HG03354 (cell line): ENCODE measurements at regions not wholly inside any gene's neighbourhood (a gene's known extent, or its start where the extent isn't known, plus 50 kb on each side); places are given as distances from the start of the nearest gene placed in this dataset.
"Not testable (repeated sequence)": the region's sequence is repeated elsewhere in the genome, so short reads cannot be mapped to it uniquely, and the experiment has no call there.

Source experiments
- ATAC-seq: cut with Tn5 transposase; IDR thresholded peaks from one replicate; pipeline ENCODE4 v1.9.1; 2021; ENCODE audit warnings: mild to moderate bottlenecking; ENCODE audit not compliant: unreplicated experiment, poor library complexity, severe bottlenecking

DNA sequence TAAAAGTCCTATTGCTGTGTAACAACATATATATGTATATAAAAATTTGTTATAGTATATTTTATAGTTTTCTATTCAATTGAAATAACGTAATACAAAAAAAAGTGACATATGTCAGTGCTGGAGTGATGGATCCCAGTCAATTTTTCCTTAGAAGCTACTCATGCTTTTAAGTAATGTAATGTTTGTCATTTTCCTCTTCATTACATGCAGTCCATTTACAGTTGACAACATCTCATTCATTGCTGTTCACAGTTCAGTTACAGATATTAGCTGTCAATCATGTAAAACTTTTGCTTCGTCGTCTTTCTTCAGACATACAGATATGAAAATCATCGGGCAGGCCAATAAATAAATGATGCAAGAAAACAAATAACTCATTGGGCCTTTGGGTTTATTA, 525.1 kb upstream of the PRR20A start:
- no peak for ATAC-seq

DNA sequence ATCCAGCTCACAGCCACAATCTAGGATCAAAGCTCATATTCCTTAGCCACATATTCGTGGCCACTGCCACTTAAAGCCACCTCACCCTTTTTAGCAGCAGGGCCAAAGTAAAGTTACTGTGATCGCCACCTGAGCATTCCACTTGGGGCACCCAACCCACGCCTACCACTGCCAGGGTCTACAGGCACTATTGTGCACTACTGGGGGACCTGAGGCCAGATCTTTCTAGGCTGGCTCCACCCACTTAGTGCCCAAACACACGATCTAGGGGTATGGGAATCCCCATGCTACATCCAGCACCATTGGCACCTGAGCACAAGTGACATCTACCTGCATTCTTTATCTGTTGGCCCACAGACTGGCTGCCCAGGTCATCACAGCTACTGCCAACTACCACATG, 517.9 kb upstream of the PRR20A start:
- no peak for ATAC-seq

DNA sequence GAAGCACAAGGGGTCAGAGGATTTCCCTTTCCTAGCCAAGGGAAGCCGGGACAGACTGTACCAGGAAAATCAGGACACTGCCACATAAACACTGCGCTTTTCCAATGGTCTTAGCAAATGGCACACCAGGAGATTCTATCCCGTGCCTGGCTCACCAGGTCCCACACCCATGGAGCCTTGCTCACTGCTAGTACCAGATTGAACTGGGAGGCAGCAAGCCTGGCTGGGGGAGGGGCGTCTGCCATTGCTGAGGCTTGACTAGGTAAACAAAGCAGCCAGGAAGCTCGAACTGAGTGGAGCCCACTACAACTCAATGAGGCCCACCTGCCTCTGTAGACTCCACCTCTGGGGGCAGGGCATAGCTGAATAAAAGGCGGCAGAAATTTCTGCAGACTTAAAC, 511.8 kb upstream of the PRR20A start:
- not testable (repeated sequence) for ATAC-seq

DNA sequence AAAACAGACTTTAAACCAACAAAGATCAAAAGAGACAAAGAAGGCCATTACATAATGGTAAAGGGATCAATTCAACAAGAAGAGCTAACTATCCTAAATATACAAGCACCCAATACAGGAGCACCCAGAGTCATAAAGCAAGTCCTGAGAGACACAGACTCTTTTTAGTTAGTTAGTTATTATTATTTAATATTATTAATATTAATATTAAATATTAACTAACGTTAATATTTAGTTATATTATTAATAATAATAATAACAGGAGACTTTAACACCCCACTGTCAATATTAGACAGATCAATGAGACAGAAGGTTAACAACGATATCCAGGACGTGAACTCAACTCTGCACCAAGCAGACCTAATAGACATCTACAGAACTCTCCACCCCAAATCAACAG, 509.7 kb upstream of the PRR20A start:
- ATAC-seq, result not testable (repeated sequence)

DNA sequence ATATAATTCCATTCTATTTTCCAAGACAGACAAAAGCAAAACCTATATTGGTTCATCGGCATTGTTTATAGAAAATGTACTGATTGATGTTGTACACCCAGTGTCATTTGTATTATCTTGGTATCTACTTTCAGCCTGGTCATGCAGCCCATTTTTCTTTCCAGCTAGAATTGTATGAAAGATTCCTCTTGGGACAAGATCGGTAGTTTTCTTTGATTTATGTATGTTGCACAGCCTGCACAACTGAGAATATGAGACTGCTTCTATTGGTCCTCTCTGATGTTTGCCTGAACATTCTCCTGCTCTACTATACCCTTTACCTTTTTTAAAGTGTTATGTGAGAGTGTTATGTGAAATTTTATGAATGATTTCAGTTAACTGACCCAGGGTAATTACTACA, 487.7 kb upstream of the PRR20A start:
- ATAC-seq, result no peak

DNA sequence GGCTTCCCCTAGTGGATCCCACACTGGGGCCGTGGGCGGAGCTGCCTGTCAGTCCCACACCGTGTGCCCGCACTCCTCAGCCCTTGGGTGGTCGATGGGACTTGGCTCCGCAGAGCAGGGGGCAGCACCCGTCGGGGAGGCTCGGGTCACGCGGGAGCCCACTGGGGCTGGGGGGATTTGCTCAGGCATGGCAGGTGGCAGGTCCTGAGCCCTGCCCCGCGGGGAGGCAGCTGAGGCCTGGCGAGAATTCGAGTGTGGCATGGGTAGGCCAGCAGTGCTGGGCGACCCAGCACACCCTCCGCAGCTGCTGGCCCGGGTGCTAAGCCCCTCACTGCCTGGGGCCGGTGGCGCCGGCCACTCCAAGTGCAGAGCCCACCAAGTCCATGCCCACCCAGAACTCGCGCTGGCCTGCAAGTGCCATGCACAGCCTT, 481.7 kb upstream of the PRR20A start:
- no peak for ATAC-seq

- ATAC-seq, result no peak
These were observed 470.2 kb upstream of the PRR20A start for GRCh38 chr13:56670563-56670962.

GRCh38 chr13:56681404-56681803, 459.3 kb upstream of the PRR20A start:
- ATAC-seq, result no peak

DNA sequence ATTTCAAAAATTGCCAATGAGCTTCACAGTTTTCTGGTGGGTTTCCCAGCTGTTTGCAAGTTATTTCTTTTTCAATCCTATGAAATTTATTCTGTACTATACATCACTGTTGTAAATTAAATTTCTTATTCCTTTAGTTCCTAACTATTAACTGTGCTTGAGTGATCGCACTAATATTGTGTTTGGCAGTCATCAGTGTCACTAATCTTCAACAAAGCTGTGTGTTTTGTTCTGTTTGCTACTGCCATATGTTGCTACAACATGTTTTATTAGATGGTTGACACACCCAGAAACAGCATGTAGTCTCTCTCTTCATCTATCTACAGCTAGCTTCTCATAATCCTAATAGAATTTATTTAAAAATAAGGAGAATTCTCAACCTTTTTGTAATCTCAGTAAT, 453.6 kb upstream of the PRR20A start:
- ATAC-seq, result no peak

GRCh38 chr13:56697011-56697410, 443.7 kb upstream of the PRR20A start:
- no peak for ATAC-seq

GRCh38 chr13:56700324-56700723, 440.4 kb upstream of the PRR20A start:
- ATAC-seq, result no peak

GRCh38 chr13:56706485-56706884, 434.2 kb upstream of the PRR20A start:
- no peak for ATAC-seq

- no peak for ATAC-seq
These were observed 427.1 kb upstream of the PRR20A start for GRCh38 chr13:56713656-56714055.

- ATAC-seq, result no peak
These were observed 421.9 kb upstream of the PRR20A start for GRCh38 chr13:56718791-56719190.

DNA sequence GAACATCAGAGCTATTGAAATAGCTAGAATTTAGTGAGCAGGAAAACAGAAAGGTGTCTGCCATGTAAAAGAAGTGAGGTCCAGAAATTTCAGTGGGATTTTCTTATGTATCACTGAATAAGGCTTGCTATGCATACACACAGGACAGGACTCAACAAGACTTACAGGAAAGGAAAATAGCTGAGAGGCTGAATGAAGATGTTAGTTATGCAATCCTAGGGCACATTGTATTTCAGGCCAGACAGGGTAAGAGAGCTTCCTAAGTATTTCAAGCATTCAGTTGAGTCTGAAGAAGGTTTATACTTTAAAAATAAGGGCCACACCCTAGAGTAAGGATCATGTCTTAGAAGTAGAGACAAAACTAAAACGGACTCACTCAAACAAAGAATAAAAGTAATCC, 419.9 kb upstream of the PRR20A start:
- ATAC-seq, result no peak

GRCh38 chr13:56735537-56735942, 405.2 kb upstream of the PRR20A start:
- no peak for ATAC-seq

DNA sequence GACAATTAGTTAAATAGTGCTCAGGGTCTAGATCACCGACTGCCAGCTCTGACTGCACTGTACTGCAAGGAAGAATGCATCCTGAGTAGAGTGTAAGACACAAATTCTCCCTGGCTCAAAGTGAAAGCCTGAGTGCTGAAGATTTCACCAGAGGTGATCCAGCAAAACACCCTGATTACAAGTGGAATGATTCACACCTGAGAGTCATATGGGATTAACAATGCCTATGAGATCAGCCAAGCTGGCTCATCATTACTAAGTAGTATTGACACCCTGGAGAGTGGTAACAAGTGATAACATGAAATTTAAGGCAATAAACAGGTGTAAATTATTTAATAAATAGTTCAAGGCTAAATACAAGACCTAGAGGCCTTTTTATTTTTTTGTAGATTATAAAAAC, 403.8 kb upstream of the PRR20A start:
- ATAC-seq, result no peak

DNA sequence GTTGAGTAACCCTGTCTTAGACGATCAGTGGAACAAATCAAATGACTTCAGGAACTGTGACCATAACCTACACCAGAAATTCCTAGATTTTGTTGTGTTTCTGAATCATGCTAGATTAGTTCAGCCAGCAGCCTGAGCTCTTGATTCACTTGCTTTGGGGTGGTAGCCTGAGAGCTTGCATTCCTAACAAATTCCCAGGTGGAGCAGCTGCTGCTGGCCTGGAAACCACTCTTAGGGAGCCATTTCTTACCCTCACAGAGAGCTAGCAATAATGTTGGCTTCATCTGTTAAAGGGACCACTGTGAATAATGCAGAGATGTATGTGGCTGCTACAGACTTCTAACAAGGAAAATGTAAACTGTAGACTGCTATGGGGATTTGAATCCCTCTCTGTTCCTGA, 388.1 kb upstream of the PRR20A start:
- no peak for ATAC-seq

GRCh38 chr13:56755181-56755935, 385.4 kb upstream of the PRR20A start:
- ATAC-seq, result no peak

GRCh38 chr13:56763333-56763732, 377.4 kb upstream of the PRR20A start:
- not testable (repeated sequence) for ATAC-seq

- ATAC-seq, result no peak
These were observed 367.6 kb upstream of the PRR20A start for GRCh38 chr13:56773148-56773547.

GRCh38 chr13:56789527-56789926, 351.2 kb upstream of the PRR20A start:
- ATAC-seq, result no peak
